Progenitor cell of endocrine pancreas (in vitro differentiated cells): ENCODE measurements at regions not wholly inside any gene's neighbourhood (a gene's known extent, or its start where the extent isn't known, plus 50 kb on each side); places are given as distances from the start of the nearest gene placed in this dataset.

Experiments used
- DNase-seq: peaks from one replicate; pipeline ENCODE4 v3.0.0; 2021; ENCODE audit warnings: low spot score; ENCODE audit not compliant: unreplicated experiment
- H3K27ac Mint-ChIP-seq: 2 replicates; pipeline ENCODE4 v1.8.0; 2021; ENCODE audit warnings: mild to moderate bottlenecking, moderate library complexity, mixed read lengths
- H3K27me3 Mint-ChIP-seq: 2 replicates; pipeline ENCODE4 v1.8.0; 2021; ENCODE audit warnings: mixed read lengths
- H3K36me3 Mint-ChIP-seq: 2 replicates; pipeline ENCODE4 v1.8.0; 2022; ENCODE audit warnings: mixed read lengths; ENCODE audit not compliant: insufficient read depth
- H3K4me1 Mint-ChIP-seq: 2 replicates; pipeline ENCODE4 v1.8.0; 2021; ENCODE audit warnings: low read depth, mixed read lengths
- H3K4me3 Mint-ChIP-seq: 2 replicates; pipeline ENCODE4 v1.8.0; 2021; ENCODE audit warnings: low read depth, mild to moderate bottlenecking, moderate library complexity, mixed read lengths
- H3K9me3 Mint-ChIP-seq: 2 replicates; pipeline ENCODE4 v1.8.0; 2021; ENCODE audit warnings: low read depth, mixed read lengths
- TF ChIP-seq, protein P1 (sequence below): fragments of 200-600 bp; sonication (generic); IDR thresholded peaks from one replicate; pipeline ENCODE4 v1.5.0; 2021; ENCODE audit warnings: antibody characterized with exemption, mild to moderate bottlenecking; ENCODE audit not compliant: unreplicated experiment

- TF ChIP-seq, protein P1, sequence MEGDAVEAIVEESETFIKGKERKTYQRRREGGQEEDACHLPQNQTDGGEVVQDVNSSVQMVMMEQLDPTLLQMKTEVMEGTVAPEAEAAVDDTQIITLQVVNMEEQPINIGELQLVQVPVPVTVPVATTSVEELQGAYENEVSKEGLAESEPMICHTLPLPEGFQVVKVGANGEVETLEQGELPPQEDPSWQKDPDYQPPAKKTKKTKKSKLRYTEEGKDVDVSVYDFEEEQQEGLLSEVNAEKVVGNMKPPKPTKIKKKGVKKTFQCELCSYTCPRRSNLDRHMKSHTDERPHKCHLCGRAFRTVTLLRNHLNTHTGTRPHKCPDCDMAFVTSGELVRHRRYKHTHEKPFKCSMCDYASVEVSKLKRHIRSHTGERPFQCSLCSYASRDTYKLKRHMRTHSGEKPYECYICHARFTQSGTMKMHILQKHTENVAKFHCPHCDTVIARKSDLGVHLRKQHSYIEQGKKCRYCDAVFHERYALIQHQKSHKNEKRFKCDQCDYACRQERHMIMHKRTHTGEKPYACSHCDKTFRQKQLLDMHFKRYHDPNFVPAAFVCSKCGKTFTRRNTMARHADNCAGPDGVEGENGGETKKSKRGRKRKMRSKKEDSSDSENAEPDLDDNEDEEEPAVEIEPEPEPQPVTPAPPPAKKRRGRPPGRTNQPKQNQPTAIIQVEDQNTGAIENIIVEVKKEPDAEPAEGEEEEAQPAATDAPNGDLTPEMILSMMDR: no peak
- no peak overlapping the region for H3K4me3 Mint-ChIP-seq
- DNase-seq: no peak
- H3K36me3 Mint-ChIP-seq: no peaks in the 10 kb centered on the region
- H3K27ac Mint-ChIP-seq: no peak overlapping the region
- no peaks in the 10 kb centered on the region for H3K9me3 Mint-ChIP-seq
- peaks cover 84% of the 10 kb centered on the region for H3K27me3 Mint-ChIP-seq
- no peaks in the 10 kb centered on the region for H3K4me1 Mint-ChIP-seq
Observed at GRCh38 chr22:46064966-46065666, 85.2 kb upstream of the PPARA start.

DNA sequence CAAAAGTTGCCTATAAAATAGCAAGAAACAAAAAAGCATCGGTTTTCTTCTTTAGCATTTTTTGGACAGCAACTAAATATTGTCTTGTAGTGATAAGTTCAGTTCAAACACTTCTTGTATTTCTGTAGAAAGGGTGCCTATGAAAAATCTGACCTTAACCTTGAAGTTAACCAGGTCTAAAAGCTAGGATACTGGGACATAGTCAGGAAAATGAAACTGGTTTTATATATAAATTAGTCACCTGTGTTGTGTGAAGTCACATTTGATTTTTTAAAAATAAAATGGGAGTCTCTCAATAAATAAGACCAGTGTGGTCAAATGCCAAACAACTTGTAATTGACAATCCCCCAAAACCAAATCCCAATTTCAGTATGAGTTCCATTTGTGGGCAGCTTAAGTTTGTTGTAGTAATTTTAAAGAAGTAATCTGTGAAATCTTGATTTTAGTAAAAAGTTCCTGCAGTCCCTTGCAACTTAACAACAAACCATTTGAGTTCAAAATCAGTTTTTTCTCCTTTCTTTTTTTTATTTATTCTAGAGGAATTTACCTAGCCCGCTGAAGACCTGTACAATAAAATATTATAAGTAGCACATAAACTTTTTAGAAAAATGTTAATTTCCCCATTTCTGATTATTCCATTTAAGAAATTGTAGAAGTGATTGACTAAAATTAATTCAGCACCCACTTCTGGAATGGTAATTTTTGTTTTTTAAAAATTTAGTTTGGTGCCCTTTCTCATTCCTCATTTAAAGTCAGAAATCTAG is 84.5 kb upstream of the PPARA start:
- no peaks in the 10 kb centered on the region for H3K4me1 Mint-ChIP-seq
- TF ChIP-seq, protein P1: no peak
- H3K27ac Mint-ChIP-seq: no peak overlapping the region
- no peak overlapping the region for H3K4me3 Mint-ChIP-seq
- H3K27me3 Mint-ChIP-seq: peaks cover 78% of the 10 kb centered on the region
- no peaks in the 10 kb centered on the region for H3K36me3 Mint-ChIP-seq
- DNase-seq: no peak
- no peaks in the 10 kb centered on the region for H3K9me3 Mint-ChIP-seq

DNA sequence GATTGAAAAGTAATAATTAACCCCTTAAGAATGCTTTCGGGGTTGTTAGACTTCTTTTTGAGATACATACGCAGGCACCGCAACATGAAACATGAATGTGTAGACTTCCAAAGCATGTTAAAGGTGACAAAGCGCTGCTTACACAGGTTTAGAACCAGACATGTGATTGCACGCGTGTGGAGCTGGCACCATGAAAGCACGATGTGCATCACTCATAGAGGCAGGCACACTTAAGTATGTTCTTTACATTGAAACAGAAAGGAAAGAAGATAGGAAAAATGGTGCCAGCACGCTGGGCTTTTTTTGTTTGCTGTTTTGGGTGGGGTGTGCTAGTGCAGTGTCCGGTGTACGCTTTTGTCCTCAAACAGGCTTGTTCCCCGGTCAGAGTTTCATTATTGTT is 83.6 kb upstream of the PPARA start:
- no peak overlapping the region for H3K4me3 Mint-ChIP-seq
- H3K27ac Mint-ChIP-seq: no peak overlapping the region
- H3K4me1 Mint-ChIP-seq: no peaks in the 10 kb centered on the region
- TF ChIP-seq, protein P1: no peak
- no peaks in the 10 kb centered on the region for H3K9me3 Mint-ChIP-seq
- peaks cover 78% of the 10 kb centered on the region for H3K27me3 Mint-ChIP-seq
- no peaks in the 10 kb centered on the region for H3K36me3 Mint-ChIP-seq
- no peak for DNase-seq

- Mint-ChIP-seq H3K36me3 (no peaks in the 10 kb centered on the region), H3K27me3 (peaks cover 76% of the 10 kb centered on the region), H3K4me1 (no peaks in the 10 kb centered on the region), H3K4me3 (no peak overlapping the region), H3K27ac (no peak overlapping the region), H3K9me3 (no peaks in the 10 kb centered on the region)
- DNase-seq: no peak
- TF ChIP-seq, protein P1: no peak
Observed at GRCh38 chr22:46067159-46068111, 82.9 kb upstream of the PPARA start.

GRCh38 chr22:46068181-46068592 is 82.1 kb upstream of the PPARA start:
- Mint-ChIP-seq H3K4me1 (no peaks in the 10 kb centered on the region), H3K36me3 (no peaks in the 10 kb centered on the region), H3K4me3 (no peak overlapping the region), H3K27me3 (peaks cover 76% of the 10 kb centered on the region), H3K9me3 (no peaks in the 10 kb centered on the region), H3K27ac (no peak overlapping the region)
- TF ChIP-seq, protein P1: no peak
- DNase-seq: no peak
